SIG-M5 treated with dmso at 0.1 percent for 504 hours (cell line): ENCODE measurements at regions not wholly inside any gene's neighbourhood (a gene's known extent, or its start where the extent isn't known, plus 50 kb on each side); places are given as distances from the start of the nearest gene placed in this dataset.

Source experiments
- DNase-seq: peaks from one replicate; lab custom pipeline; 2025; ENCODE audit not compliant: unreplicated experiment; lab: John Stamatoyannopoulos, UW

- DNase-seq, result no peak
Measured at GRCh38 chr7:17507717-17508116, 209.3 kb downstream of the AHR start.

- DNase-seq, result no peak
Measured at GRCh38 chr7:17512181-17512675, 213.8 kb downstream of the AHR start.

GRCh38 chr7:17516771-17517170 lies 218.3 kb downstream of the AHR start:
- DNase-seq, result no peak

GRCh38 chr7:17520941-17521340 lies 222.5 kb downstream of the AHR start:
- DNase-seq, result no peak

GRCh38 chr7:17521437-17521836 lies 223.0 kb downstream of the AHR start:
- DNase-seq, result peak; percentile 29

- DNase-seq, result peak; percentile 23
Measured at GRCh38 chr7:17523813-17524739, 225.6 kb downstream of the AHR start.

- DNase-seq, result no peak
Measured at GRCh38 chr7:17524746-17525145, 226.3 kb downstream of the AHR start.

GRCh38 chr7:17526621-17527020 lies 228.2 kb downstream of the AHR start:
- DNase-seq, result no peak

GRCh38 chr7:17528636-17529035 lies 230.2 kb downstream of the AHR start:
- DNase-seq, result no peak

- no peak for DNase-seq
Measured at GRCh38 chr7:17530244-17530643, 231.8 kb downstream of the AHR start.

GRCh38 chr7:17530741-17531421 lies 232.4 kb downstream of the AHR start:
- peak; percentile 27 for DNase-seq

GRCh38 chr7:17532861-17533404 lies 234.5 kb downstream of the AHR start:
- peak; percentile 42 for DNase-seq

- DNase-seq, result no peak
Measured at GRCh38 chr7:17534348-17534747, 235.9 kb downstream of the AHR start.

- DNase-seq, result no peak
Measured at GRCh38 chr7:17535776-17536175, 237.3 kb downstream of the AHR start.

GRCh38 chr7:17544401-17544800 lies 245.9 kb downstream of the AHR start:
- DNase-seq, result no peak

- DNase-seq, result no peak
Measured at GRCh38 chr7:17545348-17545747, 246.9 kb downstream of the AHR start.

GRCh38 chr7:17546189-17546588 lies 247.7 kb downstream of the AHR start:
- DNase-seq, result no peak

GRCh38 chr7:17546592-17546991 lies 248.1 kb downstream of the AHR start:
- peak; percentile 95 for DNase-seq

- DNase-seq, result no peak
Measured at GRCh38 chr7:17548014-17548653, 249.7 kb downstream of the AHR start.

- no peak for DNase-seq
Measured at GRCh38 chr7:17549406-17549805, 251.0 kb downstream of the AHR start.

GRCh38 chr7:17552373-17552772 lies 253.9 kb downstream of the AHR start:
- DNase-seq, result no peak
